Fibroblast of lung (primary cell): ENCODE measurements at regions not wholly inside any gene's neighbourhood (a gene's known extent, or its start where the extent isn't known, plus 50 kb on each side); places are given as distances from the start of the nearest gene placed in this dataset.

Experiments
- DNase-seq, 2 donors: peaks; one replicate each; pipeline versions ENCODE4 v3.0.0 to v3.0.0-alpha.2; 2010; ENCODE audit warnings: low read depth in 2 of 2
- H2AFZ ChIP-seq: 2 replicates; pipeline ENCODE4 v1.5.1; 2012; ENCODE audit warnings: low read length, control low read depth, inconsistent platforms
- H3K27ac ChIP-seq: 2 replicates; pipeline ENCODE4 v1.5.1; 2011; ENCODE audit warnings: low read length, control low read depth; ENCODE audit not compliant: insufficient read depth
- H3K27me3 ChIP-seq: 2 replicates; pipeline ENCODE4 v1.5.1; 2011; ENCODE audit warnings: mild to moderate bottlenecking, low read length; ENCODE audit not compliant: control insufficient read depth, insufficient read depth
- H3K36me3 ChIP-seq: 2 replicates; pipeline ENCODE4 v1.5.1; 2011; ENCODE audit warnings: low read length; ENCODE audit not compliant: control insufficient read depth, insufficient read depth
- H3K4me1 ChIP-seq: 2 replicates; pipeline ENCODE4 v1.5.1; 2011; ENCODE audit warnings: low read length; ENCODE audit not compliant: control insufficient read depth, insufficient read depth; ENCODE audit errors: extremely low read depth
- H3K4me2 ChIP-seq: 2 replicates; pipeline ENCODE4 v1.5.1; 2011; ENCODE audit warnings: low read length, control low read depth; ENCODE audit not compliant: insufficient read depth; ENCODE audit errors: extremely low read depth
- H3K4me3 ChIP-seq, 4 experiments: fragments of 200-600 bp in 1 of 4; sonication (generic) in 1 of 4; replicated peaks in 1 of 4; 2 replicates each; pipeline ENCODE4 v1.5.1; 2011 to 2016; ENCODE audit warnings: low read length in 4 of 4, low read depth in 3 of 4, mild to moderate bottlenecking in 3 of 4, control low read depth in 2 of 4, inconsistent platforms in 1 of 4, mixed read lengths in 1 of 4; ENCODE audit not compliant: insufficient read depth in 1 of 4; ENCODE audit errors: control extremely low read depth in 1 of 4
- H3K79me2 ChIP-seq: 2 replicates; pipeline ENCODE4 v1.5.1; 2012; ENCODE audit warnings: mild to moderate bottlenecking, low read length, inconsistent platforms; ENCODE audit not compliant: control insufficient read depth, insufficient read depth
- H3K9ac ChIP-seq: 2 replicates; pipeline ENCODE4 v1.5.1; 2011; ENCODE audit warnings: mild to moderate bottlenecking, low read length, control low read depth; ENCODE audit not compliant: insufficient read depth
- H3K9me3 ChIP-seq: 2 replicates; pipeline ENCODE4 v1.5.1; 2012; ENCODE audit warnings: low read depth, low read length; ENCODE audit not compliant: control insufficient read depth, insufficient read depth
- H4K20me1 ChIP-seq: 2 replicates; pipeline ENCODE4 v1.5.1; 2011; ENCODE audit warnings: low read length; ENCODE audit not compliant: control insufficient read depth, insufficient read depth; ENCODE audit errors: extremely low read depth
- EZH2 ChIP-seq: IDR thresholded peaks from 2 replicates; pipeline ENCODE4 v1.5.1; 2012; ENCODE audit warnings: low read length, control low read depth, mild to moderate bottlenecking; ENCODE audit errors: missing control alignments
- TF ChIP-seq, protein P1 (sequence below), 2 donors: IDR thresholded peaks in 1 of 2; conservative IDR thresholded peaks in 1 of 2; 1 replicate in 1 of 2; 2 replicates in 1 of 2; pipeline ENCODE4 v1.5.1; 2011 to 2012; ENCODE audit warnings: low read length in 2 of 2, control low read depth in 1 of 2, inconsistent platforms in 1 of 2, low read depth in 1 of 2, mild to moderate bottlenecking in 1 of 2

DNA sequence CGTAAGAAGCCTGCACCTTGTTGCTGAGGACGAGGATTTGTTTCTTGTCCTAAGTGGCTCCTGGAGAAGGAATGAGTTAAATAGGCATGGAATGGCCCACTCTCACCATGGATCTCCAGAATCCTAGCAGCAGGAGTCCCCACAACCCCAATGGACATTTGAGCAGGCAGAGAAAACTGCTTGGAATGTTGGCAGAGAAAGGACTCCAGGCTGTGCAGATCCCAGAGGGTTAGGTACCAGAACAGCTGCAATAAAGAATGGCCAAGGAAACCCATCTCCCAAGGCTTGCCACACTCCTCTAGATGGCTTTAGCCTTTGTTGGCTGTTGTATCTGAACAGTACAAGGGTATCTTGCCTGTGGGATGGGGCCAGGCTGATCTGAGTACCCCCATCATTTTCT lies 1415.7 kb upstream of the ADGRB3 start:
- DNase-seq = no peak

GRCh38 chr6:67212584-67212983 lies 1422.5 kb upstream of the ADGRB3 start:
- H3K36me3 ChIP-seq = no peaks in the 10 kb centered on the region

More for the DNA sequence above, 1415.7 kb upstream of the ADGRB3 start:
- H4K20me1 ChIP-seq = no peaks in the 10 kb centered on the region
- H3K9ac ChIP-seq = no peak overlapping the region
- no peak overlapping the region for H3K27ac ChIP-seq
- H3K4me3 ChIP-seq = no peak overlapping the region
- H3K4me2 ChIP-seq = no peak overlapping the region
- TF ChIP-seq, protein P1, sequence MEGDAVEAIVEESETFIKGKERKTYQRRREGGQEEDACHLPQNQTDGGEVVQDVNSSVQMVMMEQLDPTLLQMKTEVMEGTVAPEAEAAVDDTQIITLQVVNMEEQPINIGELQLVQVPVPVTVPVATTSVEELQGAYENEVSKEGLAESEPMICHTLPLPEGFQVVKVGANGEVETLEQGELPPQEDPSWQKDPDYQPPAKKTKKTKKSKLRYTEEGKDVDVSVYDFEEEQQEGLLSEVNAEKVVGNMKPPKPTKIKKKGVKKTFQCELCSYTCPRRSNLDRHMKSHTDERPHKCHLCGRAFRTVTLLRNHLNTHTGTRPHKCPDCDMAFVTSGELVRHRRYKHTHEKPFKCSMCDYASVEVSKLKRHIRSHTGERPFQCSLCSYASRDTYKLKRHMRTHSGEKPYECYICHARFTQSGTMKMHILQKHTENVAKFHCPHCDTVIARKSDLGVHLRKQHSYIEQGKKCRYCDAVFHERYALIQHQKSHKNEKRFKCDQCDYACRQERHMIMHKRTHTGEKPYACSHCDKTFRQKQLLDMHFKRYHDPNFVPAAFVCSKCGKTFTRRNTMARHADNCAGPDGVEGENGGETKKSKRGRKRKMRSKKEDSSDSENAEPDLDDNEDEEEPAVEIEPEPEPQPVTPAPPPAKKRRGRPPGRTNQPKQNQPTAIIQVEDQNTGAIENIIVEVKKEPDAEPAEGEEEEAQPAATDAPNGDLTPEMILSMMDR (conservative IDR thresholded peaks at IDR 0.05 in 1 of 2, IDR thresholded peaks at IDR 0.05 in 1 of 2; ENCODE audit: low read depth in 1 of 2, low read length in 2 of 2) = no peak
- no peak for TF ChIP-seq EZH2
- H3K4me1 ChIP-seq = no peaks in the 10 kb centered on the region
- no peaks in the 10 kb centered on the region for H3K27me3 ChIP-seq
- H3K79me2 ChIP-seq = no peaks in the 10 kb centered on the region
- no peak overlapping the region for H2AFZ ChIP-seq
- H3K9me3 ChIP-seq = no peaks in the 10 kb centered on the region
- H3K36me3 ChIP-seq = no peaks in the 10 kb centered on the region

GRCh38 chr6:67210450-67210849 lies 1424.6 kb upstream of the ADGRB3 start:
- H3K36me3 ChIP-seq = no peaks in the 10 kb centered on the region
- H2AFZ ChIP-seq = no peak overlapping the region
- H3K27me3 ChIP-seq = no peaks in the 10 kb centered on the region
- no peaks in the 10 kb centered on the region for H3K9me3 ChIP-seq
- no peaks in the 10 kb centered on the region for H4K20me1 ChIP-seq
- peak in 1 of 2 donors; percentile 34 for DNase-seq
- no peaks in the 10 kb centered on the region for H3K79me2 ChIP-seq
- no peak overlapping the region for H3K27ac ChIP-seq
- TF ChIP-seq, protein P1 (conservative IDR thresholded peaks at IDR 0.05 in 1 of 2, IDR thresholded peaks at IDR 0.05 in 1 of 2; ENCODE audit: low read depth in 1 of 2, low read length in 2 of 2) = no peak
- TF ChIP-seq EZH2 = no peak
- H3K4me2 ChIP-seq = no peak overlapping the region
- no peak overlapping the region for H3K4me3 ChIP-seq
- H3K9ac ChIP-seq = no peak overlapping the region
- H3K4me1 ChIP-seq = no peaks in the 10 kb centered on the region

More at GRCh38 chr6:67212584-67212983, 1422.5 kb upstream of the ADGRB3 start:
- H4K20me1 ChIP-seq = no peaks in the 10 kb centered on the region
- no peaks in the 10 kb centered on the region for H3K9me3 ChIP-seq
- H3K27me3 ChIP-seq = no peaks in the 10 kb centered on the region
- no peaks in the 10 kb centered on the region for H3K79me2 ChIP-seq
- H3K9ac ChIP-seq = no peak overlapping the region
- no peaks in the 10 kb centered on the region for H3K4me1 ChIP-seq
- H3K27ac ChIP-seq = no peak overlapping the region
- TF ChIP-seq EZH2 = no peak
- DNase-seq = no peak
- H3K4me2 ChIP-seq = no peak overlapping the region
- no peak overlapping the region for H2AFZ ChIP-seq
- no peak overlapping the region for H3K4me3 ChIP-seq
